HCT116 (cell line): ENCODE measurements at regions not wholly inside any gene's neighbourhood (a gene's known extent, or its start where the extent isn't known, plus 50 kb on each side); places are given as distances from the start of the nearest gene placed in this dataset.

Experiments
- CEBPB ChIP-seq: IDR thresholded peaks from 2 replicates; pipeline ENCODE4 v1.6.1; 2012; ENCODE audit warnings: low read depth
- POLR2A ChIP-seq: IDR thresholded peaks from 2 replicates; pipeline ENCODE4 v1.7.0; 2011; ENCODE audit warnings: borderline replicate concordance; ENCODE audit not compliant: insufficient read depth, insufficient read length; ENCODE audit errors: extremely low read depth
- POLR2AphosphoS5 ChIP-seq: IDR thresholded peaks from 2 replicates; pipeline ENCODE4 v1.6.1; 2011; ENCODE audit warnings: mild to moderate bottlenecking, low read depth, low read length, moderate library complexity
- SP1 ChIP-seq: IDR thresholded peaks from 2 replicates; pipeline ENCODE4 v1.6.1; 2012; ENCODE audit warnings: low read depth
- YY1 ChIP-seq: IDR thresholded peaks from 2 replicates; pipeline ENCODE4 v1.6.1; 2011; ENCODE audit warnings: low read length, low read depth, moderate library complexity, mild to moderate bottlenecking; ENCODE audit not compliant: insufficient replicate concordance; ENCODE audit errors: extremely low read depth
- TF ChIP-seq, protein P1 (sequence below), 3 experiments: fragments of 200-600 bp in 1 of 3; sonication (generic) in 1 of 3; IDR thresholded peaks in 2 of 3; conservative IDR thresholded peaks in 1 of 3; 2 replicates each; pipeline ENCODE4 v1.5.1; 2012 to 2017; ENCODE audit warnings: low read depth in 2 of 3, low read length in 2 of 3, antibody characterized with exemption in 1 of 3, borderline replicate concordance in 1 of 3, control low read depth in 1 of 3, mild to moderate bottlenecking in 1 of 3, mixed read lengths in 1 of 3, mixed run types in 1 of 3, moderate library complexity in 1 of 3; ENCODE audit not compliant: insufficient read depth in 1 of 3
- TF ChIP-seq, protein P2 (sequence below): IDR thresholded peaks from 2 replicates; pipeline ENCODE4 v1.6.1; 2012; ENCODE audit warnings: low read depth

DNA sequence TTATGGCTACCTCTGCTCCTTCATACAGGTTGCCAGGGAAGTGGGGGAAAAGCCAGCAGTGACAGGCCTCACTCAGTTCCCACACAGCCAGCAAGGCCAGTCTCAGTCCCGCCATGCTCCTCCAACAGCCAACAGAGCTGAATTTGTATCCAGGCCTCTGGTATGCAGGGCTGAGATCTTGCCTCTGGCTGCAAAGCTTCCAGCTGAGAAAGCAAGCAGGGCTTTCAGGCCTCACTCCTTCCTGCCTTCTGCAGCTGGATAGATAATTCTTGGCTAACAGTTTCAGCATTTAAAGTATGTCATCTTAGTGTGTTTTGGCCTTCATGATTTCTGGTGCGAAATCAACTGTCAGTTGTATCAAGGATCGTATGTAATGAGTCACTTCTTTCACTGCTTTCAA, 103.6 kb downstream of the GNL3L start:
- TF ChIP-seq, protein P1, sequence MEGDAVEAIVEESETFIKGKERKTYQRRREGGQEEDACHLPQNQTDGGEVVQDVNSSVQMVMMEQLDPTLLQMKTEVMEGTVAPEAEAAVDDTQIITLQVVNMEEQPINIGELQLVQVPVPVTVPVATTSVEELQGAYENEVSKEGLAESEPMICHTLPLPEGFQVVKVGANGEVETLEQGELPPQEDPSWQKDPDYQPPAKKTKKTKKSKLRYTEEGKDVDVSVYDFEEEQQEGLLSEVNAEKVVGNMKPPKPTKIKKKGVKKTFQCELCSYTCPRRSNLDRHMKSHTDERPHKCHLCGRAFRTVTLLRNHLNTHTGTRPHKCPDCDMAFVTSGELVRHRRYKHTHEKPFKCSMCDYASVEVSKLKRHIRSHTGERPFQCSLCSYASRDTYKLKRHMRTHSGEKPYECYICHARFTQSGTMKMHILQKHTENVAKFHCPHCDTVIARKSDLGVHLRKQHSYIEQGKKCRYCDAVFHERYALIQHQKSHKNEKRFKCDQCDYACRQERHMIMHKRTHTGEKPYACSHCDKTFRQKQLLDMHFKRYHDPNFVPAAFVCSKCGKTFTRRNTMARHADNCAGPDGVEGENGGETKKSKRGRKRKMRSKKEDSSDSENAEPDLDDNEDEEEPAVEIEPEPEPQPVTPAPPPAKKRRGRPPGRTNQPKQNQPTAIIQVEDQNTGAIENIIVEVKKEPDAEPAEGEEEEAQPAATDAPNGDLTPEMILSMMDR (IDR thresholded peaks at IDR 0.05 in 2 of 3, conservative IDR thresholded peaks at IDR 0.05 in 1 of 3; ENCODE audit: borderline replicate concordance in 1 of 3, insufficient read depth in 1 of 3, low read depth in 2 of 3, low read length in 2 of 3) = no peak
- TF ChIP-seq POLR2A = no peak
- no peak for TF ChIP-seq YY1
- no peak for TF ChIP-seq SP1
- no peak for TF ChIP-seq CEBPB
- no peak for TF ChIP-seq POLR2AphosphoS5
- TF ChIP-seq, protein P2, sequence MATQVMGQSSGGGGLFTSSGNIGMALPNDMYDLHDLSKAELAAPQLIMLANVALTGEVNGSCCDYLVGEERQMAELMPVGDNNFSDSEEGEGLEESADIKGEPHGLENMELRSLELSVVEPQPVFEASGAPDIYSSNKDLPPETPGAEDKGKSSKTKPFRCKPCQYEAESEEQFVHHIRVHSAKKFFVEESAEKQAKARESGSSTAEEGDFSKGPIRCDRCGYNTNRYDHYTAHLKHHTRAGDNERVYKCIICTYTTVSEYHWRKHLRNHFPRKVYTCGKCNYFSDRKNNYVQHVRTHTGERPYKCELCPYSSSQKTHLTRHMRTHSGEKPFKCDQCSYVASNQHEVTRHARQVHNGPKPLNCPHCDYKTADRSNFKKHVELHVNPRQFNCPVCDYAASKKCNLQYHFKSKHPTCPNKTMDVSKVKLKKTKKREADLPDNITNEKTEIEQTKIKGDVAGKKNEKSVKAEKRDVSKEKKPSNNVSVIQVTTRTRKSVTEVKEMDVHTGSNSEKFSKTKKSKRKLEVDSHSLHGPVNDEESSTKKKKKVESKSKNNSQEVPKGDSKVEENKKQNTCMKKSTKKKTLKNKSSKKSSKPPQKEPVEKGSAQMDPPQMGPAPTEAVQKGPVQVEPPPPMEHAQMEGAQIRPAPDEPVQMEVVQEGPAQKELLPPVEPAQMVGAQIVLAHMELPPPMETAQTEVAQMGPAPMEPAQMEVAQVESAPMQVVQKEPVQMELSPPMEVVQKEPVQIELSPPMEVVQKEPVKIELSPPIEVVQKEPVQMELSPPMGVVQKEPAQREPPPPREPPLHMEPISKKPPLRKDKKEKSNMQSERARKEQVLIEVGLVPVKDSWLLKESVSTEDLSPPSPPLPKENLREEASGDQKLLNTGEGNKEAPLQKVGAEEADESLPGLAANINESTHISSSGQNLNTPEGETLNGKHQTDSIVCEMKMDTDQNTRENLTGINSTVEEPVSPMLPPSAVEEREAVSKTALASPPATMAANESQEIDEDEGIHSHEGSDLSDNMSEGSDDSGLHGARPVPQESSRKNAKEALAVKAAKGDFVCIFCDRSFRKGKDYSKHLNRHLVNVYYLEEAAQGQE = no peak
